ENCODE measurements at regions not wholly inside any gene's neighbourhood (a gene's known extent, or its start where the extent isn't known, plus 50 kb on each side); places are given as distances from the start of the nearest gene placed in this dataset.
A peak's percentile ranks its signal among the peaks of the same experiment; 100 is the strongest.

- Histone ChIP-seq H3K27ac (ENCODE audit: low read depth, low read length) (no peak overlapping the region), H3K9me3 (ENCODE audit: control insufficient read depth, insufficient read depth, low read length) (peaks cover 5% of the 10 kb centered on the region; the same call in 1 of the 2 replicates), H3K27me3 (ENCODE audit: control insufficient read depth, insufficient read depth, low read length) (no peaks in the 10 kb centered on the region), H3K4me3 (ENCODE audit: low read depth, low read length) (no peak overlapping the region)
- TF ChIP-seq CTCF (IDR thresholded peaks at IDR 0.05; ENCODE audit: low read depth, low read length) = no peak
- no peak for DNase-seq (ENCODE audit: low read depth, low spot score)
- ChIA-PET CTCF (no interaction called here), POLR2A (no interaction called here)
These were observed 1522.7 kb downstream of the OTOL1 start for GRCh38 chr3:163019260-163019659.

GRCh38 chr3:163033652-163034051 lies 1537.0 kb downstream of the OTOL1 start:
- Histone ChIP-seq H3K27me3 (ENCODE audit: control insufficient read depth, insufficient read depth, low read length) (no peaks in the 10 kb centered on the region), H3K4me3 (ENCODE audit: low read depth, low read length) (no peak overlapping the region), H3K9me3 (ENCODE audit: control insufficient read depth, insufficient read depth, low read length) (no peaks in the 10 kb centered on the region), H3K27ac (ENCODE audit: low read depth, low read length) (no peak overlapping the region)
- ChIA-PET POLR2A (no interaction called here), CTCF (no interaction called here)
- no peak for DNase-seq (ENCODE audit: low read depth, low spot score)
- TF ChIP-seq CTCF (IDR thresholded peaks at IDR 0.05; ENCODE audit: low read depth, low read length) = no peak

GRCh38 chr3:163039636-163040035 lies 1543.0 kb downstream of the OTOL1 start:
- CTCF ChIA-PET = no interaction called here
- Histone ChIP-seq H3K9me3 (ENCODE audit: control insufficient read depth, insufficient read depth, low read length) (no peaks in the 10 kb centered on the region), H3K4me3 (ENCODE audit: low read depth, low read length) (no peak overlapping the region), H3K27ac (ENCODE audit: low read depth, low read length) (no peak overlapping the region), H3K27me3 (ENCODE audit: control insufficient read depth, insufficient read depth, low read length) (no peaks in the 10 kb centered on the region)
- TF ChIP-seq CTCF (IDR thresholded peaks at IDR 0.05; ENCODE audit: low read depth, low read length) = no peak
- POLR2A ChIA-PET = no interaction called here
- DNase-seq (ENCODE audit: low read depth, low spot score) = no peak

GRCh38 chr3:163043074-163043473 lies 1546.5 kb downstream of the OTOL1 start:
- TF ChIP-seq CTCF (IDR thresholded peaks at IDR 0.05; ENCODE audit: low read depth, low read length) = peak; percentile 47
- CTCF ChIA-PET = interaction anchor here (0.5 kb wide), 1 partner anchor 1564 kb away, joined by 3 read pairs; no protein-coding TSS in a partner anchor
- no peak for DNase-seq (ENCODE audit: low read depth, low spot score)
- Histone ChIP-seq H3K27me3 (ENCODE audit: control insufficient read depth, insufficient read depth, low read length) (no peaks in the 10 kb centered on the region), H3K4me3 (ENCODE audit: low read depth, low read length) (no peak overlapping the region), H3K9me3 (ENCODE audit: control insufficient read depth, insufficient read depth, low read length) (no peaks in the 10 kb centered on the region), H3K27ac (ENCODE audit: low read depth, low read length) (no peak overlapping the region)
- POLR2A ChIA-PET = no interaction called here

- H3K4me3 ChIP-seq (ENCODE audit: low read depth, low read length) = no peak overlapping the region
- H3K27ac ChIP-seq (ENCODE audit: low read depth, low read length) = no peak overlapping the region
- no peak for DNase-seq (ENCODE audit: low read depth, low spot score)
- CTCF ChIA-PET = interaction anchor here (1.8 kb wide), 1 partner anchor 11 kb away, joined by 10 read pairs; no protein-coding TSS in a partner anchor
- no peak for TF ChIP-seq CTCF (IDR thresholded peaks at IDR 0.05; ENCODE audit: low read depth, low read length)
- no peaks in the 10 kb centered on the region for H3K27me3 ChIP-seq (ENCODE audit: control insufficient read depth, insufficient read depth, low read length)
- POLR2A ChIA-PET = no interaction called here
- no peaks in the 10 kb centered on the region for H3K9me3 ChIP-seq (ENCODE audit: control insufficient read depth, insufficient read depth, low read length)
These were observed 1549.3 kb downstream of the OTOL1 start for GRCh38 chr3:163045945-163046344.
